B cell (primary cell): ENCODE measurements at regions not wholly inside any gene's neighbourhood (a gene's known extent, or its start where the extent isn't known, plus 50 kb on each side); places are given as distances from the start of the nearest gene placed in this dataset.

ENCODE experiments used
- ATAC-seq: fragments of 200-7000 bp; cut with Tn5 transposase; one replicate; pipeline ENCODE4 v1.10.0; 2021; ENCODE audit warnings: low read depth, mild to moderate bottlenecking, moderate number of reproducible peaks, moderate library complexity
- CTCF ChIA-PET: fragments of 350-600 bp; sonication (Branson Sonifier 250); formaldehyde crosslinking; loops from one replicate; lab custom pipeline; 2021; ENCODE audit warnings: antibody characterized with exemption, inconsistent platforms; lab: Charles Lee
- POLR2A ChIA-PET: fragments of 350-600 bp; sonication (Branson Sonifier 250); formaldehyde crosslinking; loops from one replicate; lab custom pipeline; 2021; ENCODE audit warnings: antibody characterized with exemption; lab: Charles Lee
- DNase-seq: peaks from one replicate; pipeline ENCODE4 v3.0.0; 2013
- H2AFZ ChIP-seq: 2 replicates; pipeline ENCODE4 v1.6.1; 2012; ENCODE audit warnings: mild to moderate bottlenecking, low read depth, low read length; ENCODE audit not compliant: insufficient read depth, poor library complexity, severe bottlenecking
- H3K27ac ChIP-seq, 2 donors: 1 replicate in 1 of 2; 2 replicates in 1 of 2; pipeline ENCODE4 v1.5.1; 2012 to 2013; ENCODE audit warnings: low read length in 2 of 2, mild to moderate bottlenecking in 2 of 2, moderate library complexity in 1 of 2
- H3K27me3 ChIP-seq, 4 experiments: fragments of 200-600 bp in 1 of 4; sonication (generic) in 1 of 4; replicated peaks in 1 of 4; 1 replicate in 2 of 4; 2 replicates in 2 of 4; pipeline versions ENCODE4 v1.6.1 to v1.7.0; 2013 to 2016; ENCODE audit warnings: low read length in 3 of 4, mild to moderate bottlenecking in 2 of 4, mixed read lengths in 1 of 4, moderate library complexity in 1 of 4; ENCODE audit not compliant: insufficient read depth in 4 of 4, control insufficient read depth in 3 of 4; ENCODE audit errors: control extremely low read depth in 1 of 4
- H3K36me3 ChIP-seq, 2 experiments: replicated peaks in 1 of 2; 1 replicate in 1 of 2; 2 replicates in 1 of 2; pipeline versions ENCODE4 v1.6.1 to v1.7.1; 2013; ENCODE audit warnings: low read length in 1 of 2; ENCODE audit not compliant: insufficient read depth in 2 of 2, control insufficient read depth in 1 of 2; ENCODE audit errors: control extremely low read depth in 1 of 2, extremely low read depth in 1 of 2
- H3K4me1 ChIP-seq, 2 donors: fragments of 200-600 bp in 1 of 2; sonication (generic) in 1 of 2; 1 replicate in 1 of 2; 2 replicates in 1 of 2; pipeline versions ENCODE4 v1.5.1 to v1.6.1; 2013 to 2017; ENCODE audit warnings: low read length in 2 of 2; ENCODE audit not compliant: control insufficient read depth in 2 of 2, insufficient read depth in 2 of 2
- H3K4me2 ChIP-seq: replicated peaks from 2 replicates; pipeline ENCODE3; 2012; ENCODE audit warnings: mild to moderate bottlenecking, low read depth, low read length; ENCODE audit not compliant: poor library complexity, severe bottlenecking
- H3K4me3 ChIP-seq, 5 experiments: fragments of 200-600 bp in 1 of 5; sonication (generic) in 1 of 5; 1 replicate in 3 of 5; 2 replicates in 2 of 5; pipeline versions ENCODE4 v1.5.1 to v1.7.0; 2011 to 2016; ENCODE audit warnings: low read length in 4 of 5, mild to moderate bottlenecking in 4 of 5, low read depth in 2 of 5, control low read depth in 1 of 5, moderate library complexity in 1 of 5; ENCODE audit not compliant: insufficient read depth in 1 of 5; ENCODE audit errors: control extremely low read depth in 1 of 5, extremely low read depth in 1 of 5
- H3K79me2 ChIP-seq: fragments of 200-600 bp; sonication (generic); one replicate; pipeline ENCODE4 v1.6.0; 2016; ENCODE audit warnings: low read length; ENCODE audit not compliant: control insufficient read depth, insufficient read depth
- H3K9ac ChIP-seq: fragments of 200-600 bp; sonication (generic); 2 replicates; pipeline ENCODE4 v1.6.1; 2017; ENCODE audit warnings: mild to moderate bottlenecking, low read length, moderate library complexity
- H3K9me3 ChIP-seq, 3 donors: one replicate each; pipeline versions ENCODE4 v1.6.1 to v1.7.1; 2013; ENCODE audit warnings: low read length in 2 of 3; ENCODE audit not compliant: control insufficient read depth in 2 of 3, insufficient read depth in 1 of 3; ENCODE audit errors: control extremely low read depth in 1 of 3
- H4K20me1 ChIP-seq: 2 replicates; pipeline ENCODE4 v1.6.0; 2012; ENCODE audit warnings: mild to moderate bottlenecking, low read length; ENCODE audit not compliant: insufficient read depth, control insufficient read depth, poor library complexity, severe bottlenecking
- H3K27ac Mint-ChIP-seq: one replicate; pipeline ENCODE4 v1.8.0; 2021; ENCODE audit warnings: mixed read lengths
- H3K27me3 Mint-ChIP-seq: one replicate; pipeline ENCODE4 v1.8.0; 2021; ENCODE audit warnings: mixed read lengths
- H3K4me1 Mint-ChIP-seq: one replicate; pipeline ENCODE4 v1.8.0; 2021; ENCODE audit warnings: mixed read lengths
- H3K4me3 Mint-ChIP-seq: one replicate; pipeline ENCODE4 v1.8.0; 2021; ENCODE audit warnings: mixed read lengths
- H3K9me3 Mint-ChIP-seq: one replicate; pipeline ENCODE4 v1.8.0; 2022; ENCODE audit warnings: mixed read lengths; ENCODE audit not compliant: insufficient read depth
- EZH2 ChIP-seq: IDR thresholded peaks from 2 replicates; pipeline ENCODE4 v1.6.1; 2012; ENCODE audit warnings: borderline replicate concordance, low read depth, mild to moderate bottlenecking, moderate library complexity, low read length; ENCODE audit not compliant: insufficient read depth, poor library complexity, severe bottlenecking
- WGBS: methylation state at CpG from one replicate; pipeline ENCODE4 v1.1.5; 2013; ENCODE audit warnings: missing lambda C conversion rate; ENCODE audit not compliant: insufficient coverage; 5-methylcytosine and 5-hydroxymethylcytosine counted together
- intact Hi-C: fragments of 100-400 bp; cut with micrococcal nuclease; formaldehyde crosslinking; loops from one replicate; pipeline ENCODE4 v1.10.0; 2022
- TF ChIP-seq, protein P1 (sequence below): fragments of 200-600 bp; IDR thresholded peaks from one replicate; pipeline ENCODE4 v1.8.0; 2022; ENCODE audit warnings: antibody characterized with exemption, mild to moderate bottlenecking

DNA sequence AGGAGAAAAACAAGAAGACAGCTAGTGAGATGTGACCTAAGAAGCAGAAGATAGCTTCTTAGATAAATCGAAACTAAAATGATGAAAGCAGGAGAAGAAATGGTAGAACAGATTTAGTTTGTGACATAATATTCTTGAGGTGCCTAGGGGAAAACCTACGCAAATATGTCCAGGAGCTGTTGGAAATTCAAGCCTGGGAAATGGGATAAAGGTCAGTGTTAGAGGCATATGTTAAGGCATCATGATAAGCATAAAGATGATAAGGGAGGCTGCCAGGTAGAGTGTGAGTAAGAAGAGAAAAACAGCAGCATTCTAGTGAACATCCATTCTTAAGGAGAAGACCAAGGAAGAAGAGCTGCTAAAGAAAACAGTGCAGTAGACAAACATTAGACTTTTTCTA lies 109.6 kb upstream of the LGR5 start:
- H3K9me3 Mint-ChIP-seq, result peaks cover 4% of the 10 kb centered on the region
- H3K36me3 ChIP-seq, result no peaks in the 10 kb centered on the region
- no peaks in the 10 kb centered on the region for H3K9me3 ChIP-seq
- H4K20me1 ChIP-seq, result no peaks in the 10 kb centered on the region
- H3K4me2 ChIP-seq, result no peak overlapping the region
- H3K27me3 ChIP-seq, result no peaks in the 10 kb centered on the region
- no peaks in the 10 kb centered on the region for H3K4me1 ChIP-seq
- no peak overlapping the region for H3K4me3 ChIP-seq
- ATAC-seq, result no peak
- no peaks in the 10 kb centered on the region for H3K4me1 Mint-ChIP-seq
- CTCF ChIA-PET, result no interaction called here
- DNase-seq, result no peak
- intact Hi-C loops, result no loop called here
- no peaks in the 10 kb centered on the region for H3K27me3 Mint-ChIP-seq
- H3K27ac Mint-ChIP-seq, result no peak overlapping the region
- no peaks in the 10 kb centered on the region for H3K79me2 ChIP-seq
- no peak overlapping the region for H2AFZ ChIP-seq
- POLR2A ChIA-PET, result no interaction called here
- no peak overlapping the region for H3K9ac ChIP-seq
- H3K4me3 Mint-ChIP-seq, result no peak overlapping the region
- no peak overlapping the region for H3K27ac ChIP-seq
- 100% methylated on average over 1 of the region's 2 CpGs for WGBS
- TF ChIP-seq, protein P1, sequence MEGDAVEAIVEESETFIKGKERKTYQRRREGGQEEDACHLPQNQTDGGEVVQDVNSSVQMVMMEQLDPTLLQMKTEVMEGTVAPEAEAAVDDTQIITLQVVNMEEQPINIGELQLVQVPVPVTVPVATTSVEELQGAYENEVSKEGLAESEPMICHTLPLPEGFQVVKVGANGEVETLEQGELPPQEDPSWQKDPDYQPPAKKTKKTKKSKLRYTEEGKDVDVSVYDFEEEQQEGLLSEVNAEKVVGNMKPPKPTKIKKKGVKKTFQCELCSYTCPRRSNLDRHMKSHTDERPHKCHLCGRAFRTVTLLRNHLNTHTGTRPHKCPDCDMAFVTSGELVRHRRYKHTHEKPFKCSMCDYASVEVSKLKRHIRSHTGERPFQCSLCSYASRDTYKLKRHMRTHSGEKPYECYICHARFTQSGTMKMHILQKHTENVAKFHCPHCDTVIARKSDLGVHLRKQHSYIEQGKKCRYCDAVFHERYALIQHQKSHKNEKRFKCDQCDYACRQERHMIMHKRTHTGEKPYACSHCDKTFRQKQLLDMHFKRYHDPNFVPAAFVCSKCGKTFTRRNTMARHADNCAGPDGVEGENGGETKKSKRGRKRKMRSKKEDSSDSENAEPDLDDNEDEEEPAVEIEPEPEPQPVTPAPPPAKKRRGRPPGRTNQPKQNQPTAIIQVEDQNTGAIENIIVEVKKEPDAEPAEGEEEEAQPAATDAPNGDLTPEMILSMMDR, result no peak
- TF ChIP-seq EZH2, result no peak

DNA sequence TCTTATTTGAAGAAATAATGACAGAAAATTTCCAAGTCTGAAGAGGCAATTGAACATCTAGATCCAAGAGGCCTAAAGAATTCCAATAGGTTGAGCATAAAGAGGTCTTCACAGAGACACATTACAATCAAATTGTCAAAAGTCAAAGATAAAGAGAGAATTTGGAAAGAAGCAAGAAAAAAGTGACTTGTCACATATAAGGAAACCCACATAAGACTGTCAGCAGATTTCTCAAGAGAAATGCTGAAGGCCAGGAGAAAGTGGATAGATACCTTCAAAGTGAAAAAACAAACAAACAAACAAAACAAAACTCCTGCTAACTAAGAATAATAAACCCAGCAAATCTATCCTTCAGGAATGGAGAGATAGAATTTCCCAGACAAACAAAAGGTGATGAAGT lies 118.1 kb upstream of the LGR5 start:
- Histone ChIP-seq H3K79me2 (no peaks in the 10 kb centered on the region), H3K9me3 (peaks cover 6 to 19% (median 8%) of the 10 kb centered on the region in 3 donors), H2AFZ (no peak overlapping the region), H3K27ac (no peak overlapping the region), H3K4me3 (no peak overlapping the region), H3K4me2 (no peak overlapping the region), H3K36me3 (no peaks in the 10 kb centered on the region), H3K9ac (no peak overlapping the region), H4K20me1 (no peaks in the 10 kb centered on the region), H3K27me3 (no peaks in the 10 kb centered on the region), H3K4me1 (no peaks in the 10 kb centered on the region)
- CTCF ChIA-PET, result no interaction called here
- TF ChIP-seq, protein P1, result no peak
- no peak for TF ChIP-seq EZH2
- intact Hi-C loops, result no loop called here
- POLR2A ChIA-PET, result no interaction called here
- peaks cover 7% of the 10 kb centered on the region for H3K9me3 Mint-ChIP-seq
- H3K4me1 Mint-ChIP-seq, result no peaks in the 10 kb centered on the region
- no peak for ATAC-seq
- no peak overlapping the region for H3K27ac Mint-ChIP-seq
- no peak for DNase-seq
- no peaks in the 10 kb centered on the region for H3K27me3 Mint-ChIP-seq
- no peak overlapping the region for H3K4me3 Mint-ChIP-seq
